OCI-LY7 (cell line): ENCODE measurements at regions not wholly inside any gene's neighbourhood (a gene's known extent, or its start where the extent isn't known, plus 50 kb on each side); places are given as distances from the start of the nearest gene placed in this dataset.

ENCODE experiments used
- EZH2phosphoT487 ChIP-seq: fragments of 200-600 bp; sonication (generic); IDR thresholded peaks from 2 replicates; pipeline ENCODE4 v1.6.1; 2018; ENCODE audit warnings: low read depth, borderline replicate concordance, mild to moderate bottlenecking, mixed run types, antibody characterized with exemption, low read length, moderate library complexity, mixed read lengths
- TF ChIP-seq, protein P1 (sequence below): fragments of 200-600 bp; sonication (generic); conservative IDR thresholded peaks from 2 replicates; pipeline ENCODE4 v1.5.1; 2014; ENCODE audit warnings: mild to moderate bottlenecking, antibody characterized with exemption, low read length, moderate library complexity, mixed read lengths

DNA sequence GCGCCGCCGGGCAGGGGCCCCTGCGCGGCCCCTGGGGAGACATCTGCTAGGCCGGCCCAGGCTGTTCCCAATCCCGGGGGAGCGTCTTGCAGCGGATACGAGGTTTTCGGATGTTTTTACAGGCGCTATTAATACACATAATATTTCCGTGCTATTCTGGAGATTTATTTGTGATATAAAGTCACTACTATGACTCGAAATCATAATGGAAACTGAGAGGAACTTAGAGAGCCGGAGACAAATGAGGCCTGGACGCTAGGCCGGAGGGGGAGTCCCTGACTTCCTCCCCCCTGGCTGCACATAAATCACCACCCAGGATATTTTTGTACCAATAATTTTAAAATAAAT, 91.7 kb upstream of the ANO1 start:
- TF ChIP-seq, protein P1, sequence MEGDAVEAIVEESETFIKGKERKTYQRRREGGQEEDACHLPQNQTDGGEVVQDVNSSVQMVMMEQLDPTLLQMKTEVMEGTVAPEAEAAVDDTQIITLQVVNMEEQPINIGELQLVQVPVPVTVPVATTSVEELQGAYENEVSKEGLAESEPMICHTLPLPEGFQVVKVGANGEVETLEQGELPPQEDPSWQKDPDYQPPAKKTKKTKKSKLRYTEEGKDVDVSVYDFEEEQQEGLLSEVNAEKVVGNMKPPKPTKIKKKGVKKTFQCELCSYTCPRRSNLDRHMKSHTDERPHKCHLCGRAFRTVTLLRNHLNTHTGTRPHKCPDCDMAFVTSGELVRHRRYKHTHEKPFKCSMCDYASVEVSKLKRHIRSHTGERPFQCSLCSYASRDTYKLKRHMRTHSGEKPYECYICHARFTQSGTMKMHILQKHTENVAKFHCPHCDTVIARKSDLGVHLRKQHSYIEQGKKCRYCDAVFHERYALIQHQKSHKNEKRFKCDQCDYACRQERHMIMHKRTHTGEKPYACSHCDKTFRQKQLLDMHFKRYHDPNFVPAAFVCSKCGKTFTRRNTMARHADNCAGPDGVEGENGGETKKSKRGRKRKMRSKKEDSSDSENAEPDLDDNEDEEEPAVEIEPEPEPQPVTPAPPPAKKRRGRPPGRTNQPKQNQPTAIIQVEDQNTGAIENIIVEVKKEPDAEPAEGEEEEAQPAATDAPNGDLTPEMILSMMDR: no peak
- TF ChIP-seq EZH2phosphoT487: no peak
